Smooth muscle cell (in vitro differentiated cells): ENCODE measurements at regions not wholly inside any gene's neighbourhood (a gene's known extent, or its start where the extent isn't known, plus 50 kb on each side); places are given as distances from the start of the nearest gene placed in this dataset.
"Not testable (repeated sequence)": the region's sequence is repeated elsewhere in the genome, so short reads cannot be mapped to it uniquely, and the experiment has no call there.

ENCODE experiments used
- DNase-seq: peaks from one replicate; lab custom pipeline; 2025; ENCODE audit not compliant: unreplicated experiment; lab: John Stamatoyannopoulos, UW
- H2AFZ ChIP-seq: fragments of 200-600 bp; sonication (generic); 2 replicates; pipeline ENCODE4 v1.6.0; 2016; ENCODE audit warnings: antibody characterized with exemption, low read depth, mild to moderate bottlenecking
- H3F3A ChIP-seq: fragments of 200-600 bp; sonication (generic); 2 replicates; pipeline ENCODE4 v1.6.0; 2017; ENCODE audit warnings: antibody characterized with exemption, low read depth
- H3K27ac ChIP-seq: fragments of 200-600 bp; sonication (generic); 2 replicates; pipeline ENCODE4 v1.5.1; 2016; ENCODE audit warnings: low read depth, mild to moderate bottlenecking
- H3K27me3 ChIP-seq: fragments of 200-600 bp; sonication (generic); 2 replicates; pipeline ENCODE4 v1.6.1; 2016; ENCODE audit warnings: low read depth, mild to moderate bottlenecking
- H3K36me3 ChIP-seq: fragments of 200-600 bp; sonication (generic); 2 replicates; pipeline ENCODE4 v1.5.1; 2016; ENCODE audit warnings: low read depth
- H3K4me1 ChIP-seq: fragments of 200-600 bp; sonication (generic); 2 replicates; pipeline ENCODE4 v1.5.1; 2016; ENCODE audit warnings: low read depth
- H3K4me2 ChIP-seq: fragments of 200-600 bp; sonication (generic); 2 replicates; pipeline ENCODE4 v1.6.0; 2016; ENCODE audit warnings: mild to moderate bottlenecking
- H3K4me3 ChIP-seq: fragments of 200-600 bp; sonication (generic); 2 replicates; pipeline ENCODE4 v1.5.1; 2016; ENCODE audit warnings: mild to moderate bottlenecking
- H3K79me2 ChIP-seq: fragments of 200-600 bp; sonication (generic); 2 replicates; pipeline ENCODE4 v1.6.0; 2016; ENCODE audit warnings: low read depth, mild to moderate bottlenecking
- H3K9ac ChIP-seq: fragments of 200-600 bp; sonication (generic); 2 replicates; pipeline ENCODE4 v1.6.0; 2016; ENCODE audit warnings: low read depth
- H3K9me3 ChIP-seq: fragments of 200-600 bp; sonication (generic); replicated peaks from 2 replicates; pipeline ENCODE4 v1.5.1; 2016; ENCODE audit warnings: low read depth
- H4K20me1 ChIP-seq: fragments of 200-600 bp; sonication (generic); 2 replicates; pipeline ENCODE4 v1.6.0; 2016; ENCODE audit warnings: low read depth
- CTCF ChIP-seq: fragments of 200-600 bp; sonication (generic); IDR thresholded peaks from 2 replicates; pipeline ENCODE4 v1.5.1; 2017; ENCODE audit warnings: borderline replicate concordance, mild to moderate bottlenecking, antibody characterized with exemption; ENCODE audit not compliant: insufficient read depth, poor library complexity, severe bottlenecking
- WGBS: methylation state at CpG from one replicate; pipeline ENCODE4 v1.1.7; 2016; ENCODE audit warnings: low lambda C conversion rate; 5-methylcytosine and 5-hydroxymethylcytosine counted together

- H3K9ac ChIP-seq: no peak overlapping the region
- no peak for TF ChIP-seq CTCF
- no peak overlapping the region for H3K4me3 ChIP-seq
- H3K9me3 ChIP-seq: no peaks in the 10 kb centered on the region
- no peaks in the 10 kb centered on the region for H3F3A ChIP-seq
- H3K4me1 ChIP-seq: no peaks in the 10 kb centered on the region
- WGBS: 95% methylated on average over 17 of the region's 17 CpGs
- no peak overlapping the region for H3K27ac ChIP-seq
- no peak for DNase-seq
- no peaks in the 10 kb centered on the region for H3K36me3 ChIP-seq
- H3K79me2 ChIP-seq: no peaks in the 10 kb centered on the region
- no peaks in the 10 kb centered on the region for H3K27me3 ChIP-seq
- no peak overlapping the region for H2AFZ ChIP-seq
- H3K4me2 ChIP-seq: no peak overlapping the region
- no peaks in the 10 kb centered on the region for H4K20me1 ChIP-seq
Observed at GRCh38 chr10:42899036-42899435, 116.4 kb downstream of the BMS1 start.

GRCh38 chr10:42900346-42900745 is 117.8 kb downstream of the BMS1 start:
- not testable (repeated sequence) for DNase-seq, H3K36me3 ChIP-seq, H2AFZ ChIP-seq, H3K27ac ChIP-seq, H3K4me2 ChIP-seq, H3K4me1 ChIP-seq, H3K9me3 ChIP-seq, H3K27me3 ChIP-seq, H3K9ac ChIP-seq, H3K4me3 ChIP-seq, H3K79me2 ChIP-seq, H3F3A ChIP-seq, H4K20me1 ChIP-seq
- WGBS: 100% methylated on average over 6 of the region's 24 CpGs

GRCh38 chr10:42911359-42911758 is 128.8 kb downstream of the BMS1 start:
- Histone ChIP-seq H3K4me3 (no peak overlapping the region), H3K79me2 (no peaks in the 10 kb centered on the region), H3K9me3 (no peaks in the 10 kb centered on the region), H3K36me3 (no peaks in the 10 kb centered on the region), H3K4me1 (no peaks in the 10 kb centered on the region), H3K4me2 (no peak overlapping the region), H3F3A (no peaks in the 10 kb centered on the region), H3K9ac (no peak overlapping the region), H2AFZ (no peak overlapping the region), H3K27me3 (no peaks in the 10 kb centered on the region), H3K27ac (no peak overlapping the region), H4K20me1 (no peaks in the 10 kb centered on the region)
- no peak for DNase-seq
- 73% methylated on average over 2 of the region's 2 CpGs for WGBS
- no peak for TF ChIP-seq CTCF

GRCh38 chr10:42916974-42917373 is 134.4 kb downstream of the BMS1 start:
- H3K36me3 ChIP-seq: no peaks in the 10 kb centered on the region
- H3K9me3 ChIP-seq: no peaks in the 10 kb centered on the region
- no peak overlapping the region for H3K4me3 ChIP-seq
- no peaks in the 10 kb centered on the region for H3K4me1 ChIP-seq
- H3F3A ChIP-seq: no peaks in the 10 kb centered on the region
- no peak overlapping the region for H2AFZ ChIP-seq
- H3K4me2 ChIP-seq: no peak overlapping the region
- no peak overlapping the region for H3K9ac ChIP-seq
- TF ChIP-seq CTCF: no peak
- DNase-seq: no peak
- H3K27ac ChIP-seq: no peak overlapping the region
- no peaks in the 10 kb centered on the region for H4K20me1 ChIP-seq
- H3K27me3 ChIP-seq: no peaks in the 10 kb centered on the region
- no peaks in the 10 kb centered on the region for H3K79me2 ChIP-seq
